ENCODE measurements at regions not wholly inside any gene's neighbourhood (a gene's known extent, or its start where the extent isn't known, plus 50 kb on each side); places are given as distances from the start of the nearest gene placed in this dataset.

- no peak overlapping the region for H3K4me3 Mint-ChIP-seq (ENCODE audit: unreplicated experiment)
- TF ChIP-seq CTCF (IDR thresholded peaks at IDR 0.05) = no peak
- no peaks in the 10 kb centered on the region for H3K27me3 Mint-ChIP-seq (ENCODE audit: unreplicated experiment)
- no peaks in the 10 kb centered on the region for H3K36me3 Mint-ChIP-seq (ENCODE audit: unreplicated experiment)
- H3K27ac Mint-ChIP-seq (ENCODE audit: unreplicated experiment) = no peak overlapping the region
- no peaks in the 10 kb centered on the region for H3K4me1 Mint-ChIP-seq (ENCODE audit: unreplicated experiment)
- H3K9me3 Mint-ChIP-seq (ENCODE audit: unreplicated experiment) = no peaks in the 10 kb centered on the region
- DNase-seq (ENCODE audit: extremely low spot score, unreplicated experiment) = no peak
Observed at GRCh38 chr14:29442696-29443095, 485.0 kb downstream of the PRKD1 start.

DNA sequence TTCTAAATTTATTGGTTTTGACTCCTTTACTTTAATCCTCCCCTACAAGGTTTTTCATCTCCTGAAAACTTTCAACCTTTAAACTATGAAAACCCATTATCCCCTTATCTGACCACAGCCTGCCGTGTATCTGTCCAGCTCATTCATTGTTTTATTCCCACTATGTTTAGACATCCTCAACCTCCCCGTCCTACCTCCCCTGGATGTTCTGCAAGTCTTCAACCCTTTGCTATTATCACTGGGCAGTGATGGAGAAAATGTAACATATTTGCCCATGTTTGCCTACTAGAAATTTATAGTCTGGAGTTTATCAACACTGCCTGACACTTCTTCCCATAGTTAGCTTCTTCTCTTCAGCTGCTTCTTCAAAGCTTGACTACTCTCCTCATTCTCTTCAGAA is 483.4 kb downstream of the PRKD1 start:
- no peak for DNase-seq (ENCODE audit: extremely low spot score, unreplicated experiment)
- no peaks in the 10 kb centered on the region for H3K36me3 Mint-ChIP-seq (ENCODE audit: unreplicated experiment)
- H3K27me3 Mint-ChIP-seq (ENCODE audit: unreplicated experiment) = no peaks in the 10 kb centered on the region
- no peaks in the 10 kb centered on the region for H3K9me3 Mint-ChIP-seq (ENCODE audit: unreplicated experiment)
- H3K4me3 Mint-ChIP-seq (ENCODE audit: unreplicated experiment) = no peak overlapping the region
- no peak overlapping the region for H3K27ac Mint-ChIP-seq (ENCODE audit: unreplicated experiment)
- no peak for TF ChIP-seq CTCF (IDR thresholded peaks at IDR 0.05)
- no peaks in the 10 kb centered on the region for H3K4me1 Mint-ChIP-seq (ENCODE audit: unreplicated experiment)

DNA sequence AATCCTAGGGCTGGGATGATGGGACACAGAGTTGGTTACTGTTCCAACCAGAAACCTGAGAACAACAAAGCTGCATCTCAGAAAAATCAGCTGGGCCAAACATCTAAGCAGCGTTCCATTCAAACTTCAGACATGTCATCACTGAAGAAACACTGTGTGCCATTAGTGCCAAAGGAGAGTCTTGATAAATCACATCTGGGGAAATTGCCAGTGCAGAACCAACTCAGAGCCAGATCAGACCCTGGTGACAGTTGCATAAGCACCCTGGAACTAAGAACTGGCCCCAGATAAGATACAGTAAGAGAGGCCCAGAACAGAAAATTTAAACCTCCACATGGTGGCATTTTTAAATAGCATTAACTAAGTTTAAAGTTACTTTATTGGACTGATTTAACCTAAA is 482.8 kb downstream of the PRKD1 start:
- Mint-ChIP-seq H3K27ac (ENCODE audit: unreplicated experiment) (no peak overlapping the region), H3K36me3 (ENCODE audit: unreplicated experiment) (no peaks in the 10 kb centered on the region), H3K9me3 (ENCODE audit: unreplicated experiment) (no peaks in the 10 kb centered on the region), H3K4me1 (ENCODE audit: unreplicated experiment) (no peaks in the 10 kb centered on the region), H3K27me3 (ENCODE audit: unreplicated experiment) (no peaks in the 10 kb centered on the region), H3K4me3 (ENCODE audit: unreplicated experiment) (no peak overlapping the region)
- no peak for TF ChIP-seq CTCF (IDR thresholded peaks at IDR 0.05)
- DNase-seq (ENCODE audit: extremely low spot score, unreplicated experiment) = no peak

DNA sequence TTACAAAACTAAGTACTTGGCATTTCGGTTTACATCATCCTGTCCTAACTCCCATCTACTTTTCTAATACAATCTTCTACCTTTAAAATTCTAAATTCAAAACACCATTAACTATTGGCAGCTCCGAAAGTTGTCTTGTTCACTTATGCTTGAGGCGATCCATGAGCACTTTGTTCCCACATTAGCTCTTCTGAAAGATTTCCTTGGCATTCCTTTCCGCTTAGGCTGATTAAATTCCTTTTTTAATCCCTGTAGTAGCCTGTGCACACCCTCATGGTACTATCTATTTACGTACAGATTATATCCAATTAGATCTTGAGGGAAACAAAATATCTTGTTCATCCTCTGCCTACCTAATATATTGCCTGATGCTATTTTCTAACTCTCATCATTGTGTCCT is 480.7 kb downstream of the PRKD1 start:
- DNase-seq (ENCODE audit: extremely low spot score, unreplicated experiment) = no peak
- no peaks in the 10 kb centered on the region for H3K27me3 Mint-ChIP-seq (ENCODE audit: unreplicated experiment)
- no peaks in the 10 kb centered on the region for H3K9me3 Mint-ChIP-seq (ENCODE audit: unreplicated experiment)
- TF ChIP-seq CTCF (IDR thresholded peaks at IDR 0.05) = no peak
- H3K4me3 Mint-ChIP-seq (ENCODE audit: unreplicated experiment) = no peak overlapping the region
- H3K36me3 Mint-ChIP-seq (ENCODE audit: unreplicated experiment) = no peaks in the 10 kb centered on the region
- H3K4me1 Mint-ChIP-seq (ENCODE audit: unreplicated experiment) = no peaks in the 10 kb centered on the region
- H3K27ac Mint-ChIP-seq (ENCODE audit: unreplicated experiment) = no peak overlapping the region

GRCh38 chr14:29451941-29452340 is 475.7 kb downstream of the PRKD1 start:
- Mint-ChIP-seq H3K9me3 (ENCODE audit: unreplicated experiment) (no peaks in the 10 kb centered on the region), H3K4me3 (ENCODE audit: unreplicated experiment) (no peak overlapping the region), H3K36me3 (ENCODE audit: unreplicated experiment) (no peaks in the 10 kb centered on the region), H3K27me3 (ENCODE audit: unreplicated experiment) (no peaks in the 10 kb centered on the region), H3K4me1 (ENCODE audit: unreplicated experiment) (no peaks in the 10 kb centered on the region), H3K27ac (ENCODE audit: unreplicated experiment) (no peak overlapping the region)
- DNase-seq (ENCODE audit: extremely low spot score, unreplicated experiment) = no peak
- no peak for TF ChIP-seq CTCF (IDR thresholded peaks at IDR 0.05)
